MV-4-11 (cell line): ENCODE measurements at regions not wholly inside any gene's neighbourhood (a gene's known extent, or its start where the extent isn't known, plus 50 kb on each side); places are given as distances from the start of the nearest gene placed in this dataset.

ENCODE experiments used
- DNase-seq: peaks from one replicate; lab custom pipeline; 2025; lab: John Stamatoyannopoulos, UW

GRCh38 chrX:69365349-69365748 is 138.8 kb upstream of the NALF2 start:
- no peak for DNase-seq

GRCh38 chrX:69362856-69363255 is 141.3 kb upstream of the NALF2 start:
- DNase-seq: no peak

DNA sequence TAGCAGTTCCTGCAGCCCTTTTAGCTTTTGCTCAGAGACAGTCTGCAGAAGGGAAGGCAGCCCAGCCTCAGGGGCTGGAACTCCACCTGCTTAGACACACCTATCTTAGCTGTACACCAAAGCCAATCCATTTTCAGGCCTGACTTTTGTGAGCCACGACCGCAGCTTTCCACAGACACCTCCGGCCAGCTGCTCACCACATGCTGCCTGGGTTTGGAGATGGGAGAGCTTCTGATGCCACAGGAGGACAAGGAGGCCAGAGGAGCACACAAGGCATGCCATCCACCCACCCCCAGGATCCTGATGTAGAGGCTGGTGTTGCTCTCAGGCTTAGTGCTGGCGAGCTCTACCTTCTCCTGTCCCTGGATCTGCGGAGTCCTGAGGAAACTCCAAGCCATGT is 141.8 kb upstream of the NALF2 start:
- no peak for DNase-seq

DNA sequence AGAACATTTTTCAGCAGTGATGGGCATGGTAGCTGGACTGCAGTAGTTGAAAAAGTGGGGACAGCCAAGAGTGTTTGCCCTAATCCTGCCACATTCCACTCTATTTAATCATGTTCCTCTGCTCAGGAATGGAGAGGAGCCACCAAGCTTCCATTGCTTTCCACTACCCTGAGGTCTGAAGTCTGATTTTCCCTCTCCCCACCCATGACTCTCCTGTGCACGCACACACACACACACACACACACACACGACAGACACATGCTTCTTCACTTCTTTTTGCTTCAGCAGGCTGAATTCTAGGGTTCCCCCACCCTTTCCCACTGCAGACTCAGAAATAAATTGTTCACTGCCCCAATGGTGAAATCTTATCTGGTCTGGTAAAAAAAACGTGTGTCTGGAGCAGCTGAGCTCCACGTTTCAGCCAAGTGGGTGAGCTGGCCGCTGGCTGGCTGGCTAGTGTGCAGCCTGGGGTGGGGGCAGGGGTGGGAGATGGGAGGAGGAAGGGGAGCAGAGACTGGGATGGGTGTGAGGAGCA is 142.7 kb upstream of the NALF2 start:
- DNase-seq: no peak

- DNase-seq: no peak
Measured at GRCh38 chrX:69357317-69357716, 146.8 kb upstream of the NALF2 start.

DNA sequence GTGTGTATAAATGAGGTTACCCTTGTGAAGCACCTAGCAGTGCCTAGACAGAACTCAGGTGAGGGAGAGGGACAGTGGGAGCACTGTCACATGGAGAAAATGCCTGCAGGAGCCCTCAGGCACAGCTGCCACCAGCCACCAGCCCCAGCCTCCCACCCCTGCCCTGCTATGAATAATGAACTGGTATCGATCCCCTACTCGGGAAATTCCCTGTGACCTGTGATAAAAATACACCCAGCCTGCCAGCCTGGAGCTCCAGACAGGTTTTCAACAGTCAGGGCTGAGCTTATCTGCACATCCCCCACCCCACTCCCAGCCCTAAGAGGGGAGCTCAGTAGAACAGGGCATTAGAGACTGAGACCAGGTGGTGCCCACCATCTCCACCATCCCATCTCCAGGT is 159.6 kb upstream of the PJA1 start:
- no peak for DNase-seq

- no peak for DNase-seq
Measured at GRCh38 chrX:69323786-69324720, 158.8 kb upstream of the PJA1 start.

DNA sequence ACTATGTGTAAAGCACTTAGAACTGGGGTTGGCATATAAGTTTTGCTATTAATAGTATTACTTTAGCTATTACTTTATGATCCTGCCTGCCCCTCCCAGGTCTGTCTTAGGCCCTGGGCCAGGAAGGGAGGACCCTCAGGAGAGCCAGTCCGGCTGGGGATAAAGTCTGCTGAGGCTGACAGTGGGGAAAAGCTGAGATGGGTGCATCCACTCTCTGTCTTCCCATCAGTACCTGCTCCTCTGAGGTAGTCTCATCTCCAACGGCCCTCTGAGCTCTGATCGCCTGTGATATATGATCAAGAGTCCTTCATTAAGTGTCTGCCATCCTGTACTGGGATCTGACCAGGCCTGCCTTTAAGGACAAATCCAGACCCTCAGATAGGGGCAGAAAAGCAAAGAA is 156.5 kb upstream of the PJA1 start:
- DNase-seq: no peak

DNA sequence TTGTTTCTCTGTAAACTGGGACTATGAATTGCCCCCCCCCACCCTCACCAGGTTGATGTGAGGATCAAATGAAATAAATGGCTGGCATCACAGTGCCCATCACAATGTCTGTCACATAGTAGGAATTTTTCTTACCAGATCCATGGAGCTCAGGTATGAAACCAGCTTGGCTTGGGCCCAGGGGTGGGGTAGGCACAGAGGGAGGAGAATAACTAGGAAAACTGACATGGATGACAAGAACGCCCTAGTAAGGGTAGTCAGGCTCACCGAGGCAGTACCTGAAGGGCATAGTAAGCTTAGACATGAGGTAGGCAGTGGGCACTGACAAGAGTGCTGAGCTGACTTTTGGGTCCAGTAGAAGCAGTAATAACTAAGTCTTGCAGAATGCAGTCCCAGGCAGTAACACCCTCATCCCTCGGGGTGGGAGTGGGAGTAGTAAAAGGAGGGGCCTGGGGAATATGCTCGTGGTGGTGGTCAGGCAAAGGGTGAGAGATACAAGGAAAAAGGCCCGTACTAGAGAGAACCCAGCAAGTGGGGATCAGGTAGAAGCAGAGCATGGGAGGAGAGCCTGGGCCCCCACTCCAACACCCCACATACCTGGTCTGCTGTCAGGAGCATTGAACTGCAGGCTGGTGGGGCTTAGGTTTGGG is 155.9 kb upstream of the PJA1 start:
- DNase-seq: no peak

DNA sequence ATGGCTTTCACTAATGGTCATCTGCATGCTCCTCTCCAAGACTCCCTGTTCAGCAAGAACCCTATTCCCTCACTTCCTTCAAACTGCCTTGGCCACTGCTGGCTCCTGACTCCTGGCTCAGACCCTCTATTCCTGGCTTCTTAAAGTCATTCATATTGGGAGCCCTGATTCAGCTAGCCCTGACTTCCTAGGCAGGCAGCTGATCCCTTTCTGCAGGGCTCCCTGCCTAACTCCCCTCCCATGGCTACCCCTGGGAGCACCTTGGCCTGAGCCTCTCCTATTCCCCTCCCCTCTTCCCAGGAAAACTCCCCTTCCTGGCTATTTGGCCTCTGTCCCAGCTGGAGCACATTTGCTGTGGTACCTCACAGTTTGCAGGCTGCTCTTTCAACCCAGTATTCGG is 154.9 kb upstream of the PJA1 start:
- no peak for DNase-seq

GRCh38 chrX:69319376-69319775 is 154.1 kb upstream of the PJA1 start:
- no peak for DNase-seq

DNA sequence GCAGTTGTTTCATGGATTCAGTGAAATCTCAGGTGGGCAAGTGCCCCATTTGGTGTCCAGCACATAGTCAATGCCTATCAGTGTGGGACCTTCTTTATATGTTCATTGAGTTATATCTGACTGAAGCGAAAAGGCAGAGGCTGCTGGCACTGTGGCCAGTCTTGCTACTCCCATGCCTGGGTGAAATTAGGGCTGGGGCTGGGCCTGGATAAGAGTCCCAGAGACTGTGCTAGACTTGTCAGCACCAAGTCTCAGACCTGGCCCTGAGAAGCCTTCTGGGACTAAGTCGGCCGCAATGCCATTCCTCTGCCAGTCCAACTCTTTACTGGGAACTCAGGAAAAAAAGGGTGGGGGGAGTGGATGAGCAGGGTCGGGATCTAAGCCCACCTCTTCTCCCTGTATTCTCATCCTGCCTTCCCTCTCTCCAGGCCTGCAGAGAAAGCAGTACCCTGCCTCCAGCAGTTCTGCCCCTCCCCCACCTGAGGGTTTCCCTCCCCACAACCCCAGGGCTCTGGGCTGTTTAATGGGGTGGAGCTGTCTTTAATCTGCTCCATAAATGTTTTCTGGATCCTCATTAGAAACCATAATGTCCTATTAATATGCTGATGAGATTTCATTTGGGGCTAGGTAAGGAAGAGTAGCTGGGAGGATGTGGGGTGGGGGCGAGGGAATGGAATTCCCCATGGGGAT is 153.5 kb upstream of the PJA1 start:
- no peak for DNase-seq

DNA sequence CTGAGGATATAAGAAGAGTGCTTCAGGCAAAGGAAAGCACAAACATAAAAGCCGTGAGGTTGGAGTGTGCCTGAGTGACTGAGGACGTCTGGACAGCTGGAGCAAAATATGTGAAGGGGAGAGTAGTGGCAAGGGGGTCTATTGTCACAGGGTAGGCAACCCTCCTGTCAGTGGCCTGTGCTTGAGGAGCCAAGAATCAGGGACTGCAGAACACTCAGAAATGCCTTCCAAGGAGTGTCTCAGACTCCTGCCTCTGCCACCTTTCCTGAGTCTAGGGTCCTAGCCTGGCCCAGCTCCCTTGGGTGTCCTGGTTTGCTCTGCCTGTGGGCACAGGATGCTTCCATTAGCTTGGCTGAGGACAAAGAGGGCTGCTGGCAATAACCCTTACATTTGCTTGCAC is 152.5 kb upstream of the PJA1 start:
- DNase-seq: no peak

GRCh38 chrX:69314436-69315348 is 149.4 kb upstream of the PJA1 start:
- DNase-seq: no peak

- no peak for DNase-seq
Measured at GRCh38 chrX:69313617-69314290, 148.5 kb upstream of the PJA1 start.

DNA sequence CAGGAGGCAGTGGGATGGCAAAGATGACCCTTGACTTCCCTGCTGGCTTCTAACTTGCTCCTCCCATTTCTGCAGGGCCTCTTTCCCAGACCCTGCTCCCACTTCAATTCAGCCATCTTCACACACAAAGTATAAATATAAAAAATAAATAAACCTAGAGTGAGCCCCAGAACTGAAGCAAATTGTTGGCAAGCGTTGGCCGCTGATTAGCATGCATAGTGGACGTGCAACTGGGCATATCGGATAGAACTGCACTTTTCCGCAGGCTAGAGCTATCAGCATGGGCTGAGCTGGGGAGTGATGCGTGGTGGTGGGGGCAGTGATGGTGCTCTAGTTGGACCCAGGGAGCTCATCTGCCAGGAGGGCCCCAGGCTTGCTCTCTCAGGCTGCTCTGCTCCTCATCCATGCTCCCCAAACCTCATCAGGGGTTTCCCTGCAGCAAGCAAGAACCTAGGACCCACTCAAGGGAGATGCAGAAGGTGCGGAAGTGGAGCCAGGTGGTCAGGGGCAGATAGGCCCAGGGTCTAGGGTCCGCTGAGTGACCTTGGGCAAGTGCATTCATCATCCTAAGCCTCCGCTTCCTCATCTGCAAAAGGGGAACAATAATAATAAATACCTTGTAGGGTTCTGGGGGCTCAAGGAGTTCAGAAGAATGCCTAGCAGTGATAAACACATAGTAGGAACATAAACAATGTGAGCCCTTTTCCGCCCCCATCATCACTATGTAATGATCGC is 146.8 kb upstream of the PJA1 start:
- no peak for DNase-seq

DNA sequence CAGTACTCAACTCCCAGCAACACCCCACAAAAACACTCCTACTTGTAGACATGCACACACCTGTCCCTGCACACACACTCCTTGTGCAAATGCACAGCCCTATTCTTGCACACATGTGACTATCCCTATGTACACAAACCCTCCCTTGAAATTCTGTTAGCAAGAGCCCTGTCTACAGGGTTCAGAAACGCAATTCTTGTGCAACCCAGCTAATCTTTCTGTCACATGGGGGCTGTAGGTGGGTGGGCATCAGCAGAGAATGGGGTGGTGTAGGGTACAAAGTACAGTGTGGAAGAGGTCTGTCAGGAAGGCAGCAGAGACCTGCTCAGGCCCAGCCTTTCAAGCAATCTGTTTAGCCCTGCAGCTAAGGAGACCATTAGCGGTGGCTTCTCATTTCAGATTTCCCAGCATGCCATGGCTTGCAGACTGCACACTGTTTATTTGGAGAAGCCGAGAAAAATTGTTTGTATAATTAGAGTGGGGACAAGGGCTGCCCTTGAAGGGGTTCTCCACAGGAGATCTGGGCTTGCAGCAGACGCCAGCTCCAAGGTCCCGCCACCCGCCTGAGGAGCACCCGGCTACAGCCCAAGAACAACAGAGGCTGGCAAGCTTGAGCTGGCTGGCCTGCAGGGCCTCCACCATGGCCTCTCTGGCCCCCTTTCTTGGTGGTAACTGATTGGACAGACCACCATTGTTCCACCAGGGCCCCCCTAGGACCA is 144.0 kb upstream of the PJA1 start:
- DNase-seq: no peak

DNA sequence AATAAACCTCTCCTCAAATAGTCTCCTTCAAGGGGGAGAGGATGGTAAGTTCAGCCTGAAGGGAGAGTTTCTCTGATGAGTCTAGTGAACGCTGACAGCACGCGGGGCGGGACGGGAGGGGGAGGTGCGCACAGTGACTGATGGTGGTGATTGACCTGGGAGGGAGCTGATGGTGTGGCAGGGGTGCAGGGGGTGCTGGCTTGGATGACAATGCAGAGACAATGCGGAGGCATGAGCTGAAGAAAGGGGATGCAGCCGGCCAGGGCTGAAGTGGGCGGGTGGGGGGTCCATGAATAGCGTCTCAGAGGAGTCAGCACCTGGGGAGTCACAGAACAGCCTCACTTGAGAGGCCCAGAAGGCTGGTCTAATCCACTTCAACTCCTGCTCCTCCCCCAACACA is 142.5 kb upstream of the PJA1 start:
- DNase-seq: no peak

- no peak for DNase-seq
Measured at GRCh38 chrX:69307029-69307428, 141.8 kb upstream of the PJA1 start.

DNA sequence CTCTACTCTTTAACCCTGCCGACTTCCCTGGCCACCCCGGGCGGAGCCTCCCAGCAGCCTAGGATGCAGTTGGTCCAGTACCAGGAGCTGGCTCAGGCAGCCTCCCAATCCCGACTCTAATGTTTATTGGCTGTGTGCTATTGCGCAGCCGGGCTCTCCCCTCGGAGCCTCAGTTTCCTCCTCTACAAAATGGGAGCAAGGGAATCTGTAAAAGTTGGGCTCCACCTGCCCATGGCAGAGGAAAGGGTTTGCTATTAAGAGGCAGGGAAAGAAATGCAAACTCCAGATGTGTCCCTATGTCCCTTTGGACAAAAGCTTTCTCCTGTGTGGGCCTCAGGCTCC is 140.8 kb upstream of the PJA1 start:
- DNase-seq: no peak
